ENCODE measurements at regions not wholly inside any gene's neighbourhood (a gene's known extent, or its start where the extent isn't known, plus 50 kb on each side); places are given as distances from the start of the nearest gene placed in this dataset.

GRCh38 chr1:219797009-219797408, 131.3 kb downstream of the SLC30A10 start:
- no peak for DNase-seq (ENCODE audit: low read depth)
- H3K4me3 ChIP-seq (ENCODE audit: control insufficient read depth, low read depth, low read length), result no peak overlapping the region
- TF ChIP-seq CTCF (IDR thresholded peaks at IDR 0.05; ENCODE audit: control insufficient read depth, insufficient read depth, low read depth, low read length, missing control alignments), result no peak

GRCh38 chr1:219795363-219795917, 132.9 kb downstream of the SLC30A10 start:
- DNase-seq (ENCODE audit: low read depth), result no peak
- no peak overlapping the region for H3K4me3 ChIP-seq (ENCODE audit: control insufficient read depth, low read depth, low read length)
- TF ChIP-seq CTCF (IDR thresholded peaks at IDR 0.05; ENCODE audit: control insufficient read depth, insufficient read depth, low read depth, low read length, missing control alignments), result no peak

- no peak for TF ChIP-seq CTCF (IDR thresholded peaks at IDR 0.05; ENCODE audit: control insufficient read depth, insufficient read depth, low read depth, low read length, missing control alignments)
- no peak for DNase-seq (ENCODE audit: low read depth)
- no peak overlapping the region for H3K4me3 ChIP-seq (ENCODE audit: control insufficient read depth, low read depth, low read length)
Observed at GRCh38 chr1:219794085-219794743, 134.1 kb downstream of the SLC30A10 start.

- TF ChIP-seq CTCF (IDR thresholded peaks at IDR 0.05; ENCODE audit: control insufficient read depth, insufficient read depth, low read depth, low read length, missing control alignments), result no peak
- H3K4me3 ChIP-seq (ENCODE audit: control insufficient read depth, low read depth, low read length), result no peak overlapping the region
- peak; percentile 66 for DNase-seq (ENCODE audit: low read depth)
Observed at GRCh38 chr1:219792337-219793021, 135.9 kb downstream of the SLC30A10 start.

- TF ChIP-seq CTCF (IDR thresholded peaks at IDR 0.05; ENCODE audit: control insufficient read depth, insufficient read depth, low read depth, low read length, missing control alignments), result no peak
- no peak overlapping the region for H3K4me3 ChIP-seq (ENCODE audit: control insufficient read depth, low read depth, low read length)
- no peak for DNase-seq (ENCODE audit: low read depth)
Observed at GRCh38 chr1:219791766-219792165, 136.6 kb downstream of the SLC30A10 start.

GRCh38 chr1:219790834-219791615, 137.3 kb downstream of the SLC30A10 start:
- H3K4me3 ChIP-seq (ENCODE audit: control insufficient read depth, low read depth, low read length), result no peak overlapping the region
- no peak for DNase-seq (ENCODE audit: low read depth)
- TF ChIP-seq CTCF (IDR thresholded peaks at IDR 0.05; ENCODE audit: control insufficient read depth, insufficient read depth, low read depth, low read length, missing control alignments), result no peak

Data from AG09309 (cell line).